Motor neuron (in vitro differentiated cells): ENCODE measurements at regions not wholly inside any gene's neighbourhood (a gene's known extent, or its start where the extent isn't known, plus 50 kb on each side); places are given as distances from the start of the nearest gene placed in this dataset.

ENCODE experiments used
- ATAC-seq, 8 experiments: fragments of 200-7000 bp; cut with Tn5 transposase; replicated peaks in 6 of 8; 2 replicates each; pipeline ENCODE4 v1.8.0; 2021; ENCODE audit warnings: mild to moderate bottlenecking in 8 of 8, moderate library complexity in 8 of 8
- H3K27ac ChIP-seq, 2 donors: fragments of 250-450 bp; sonication (Bioruptor Pico); 2 replicates each; pipeline ENCODE4 v1.9.0; 2021; ENCODE audit warnings: antibody characterized with exemption in 2 of 2, mild to moderate bottlenecking in 2 of 2, moderate library complexity in 1 of 2
- H3K4me1 ChIP-seq, 2 donors: fragments of 250-450 bp; sonication (Bioruptor Pico); replicated peaks in 1 of 2; 2 replicates each; pipeline ENCODE4 v1.6.1; 2021; ENCODE audit warnings: antibody characterized with exemption in 2 of 2, mild to moderate bottlenecking in 2 of 2, moderate library complexity in 1 of 2
- H3K4me3 ChIP-seq, 5 donors: fragments of 250-450 bp; sonication (Bioruptor Pico); 2 replicates each; pipeline ENCODE4 v1.9.0; 2021; ENCODE audit warnings: antibody characterized with exemption in 5 of 5, mild to moderate bottlenecking in 5 of 5, moderate library complexity in 4 of 5
- WGBS, 10 experiments: fragments of 450-650 bp; shearing (Covaris generic); methylation state at CpG; one replicate each; pipeline ENCODE4 v1.0.0; 2022; 5-methylcytosine and 5-hydroxymethylcytosine counted together
- in situ Hi-C, 9 experiments: fragments of 400-800 bp; cut with MboI; loops; one replicate each; pipeline ENCODE4 v1.15.0; 2021; ENCODE audit warnings: low sequenced_read_pairs in 9 of 9, low pct_unique_long_range_greater_than_20kb in 2 of 9; ENCODE audit not compliant: unreplicated experiment in 9 of 9

- in situ Hi-C loops: loop anchor here in 6 of 9 experiments (25.0 kb wide), 2 partner anchors 1075 to 1100 kb away; partner anchors contain the start of gene MARCKS (in 3 of the 6)
- no peak for ATAC-seq
- 66 to 100% (median 88%) methylated on average over 3 to 6 of the region's 6 CpGs for WGBS, 10 experiments
Observed at GRCh38 chr6:112787371-112787770, 440.2 kb downstream of the RFPL4B start.

GRCh38 chr6:112795316-112795715 is 448.2 kb downstream of the RFPL4B start:
- H3K27ac ChIP-seq: no peak overlapping the region
- no peak for ATAC-seq
- peaks cover 0 to 2% of the 10 kb centered on the region in 2 donors for H3K4me1 ChIP-seq
- 40 to 100% (median 86%) methylated on average over 1 of the region's 1 CpG; no CpG with 5 or more reads in 3 of the 10 experiments for WGBS, 10 experiments
- in situ Hi-C loops: loop anchor here in 6 of 9 experiments (25.0 kb wide), 2 partner anchors 1067 to 1092 kb away; partner anchors contain the start of gene MARCKS (in 3 of the 6)
- no peak overlapping the region for H3K4me3 ChIP-seq

More at GRCh38 chr6:112787371-112787770, 440.2 kb downstream of the RFPL4B start:
- Histone ChIP-seq H3K27ac (no peak overlapping the region), H3K4me1 (peaks cover 0 to 3% of the 10 kb centered on the region in 2 donors), H3K4me3 (no peak overlapping the region)

GRCh38 chr6:112796712-112797111 is 449.6 kb downstream of the RFPL4B start:
- no peak for ATAC-seq
- in situ Hi-C loops: loop anchor here in 6 of 9 experiments (25.0 kb wide), 2 partner anchors 1066 to 1091 kb away; partner anchors contain the start of gene MARCKS (in 3 of the 6)
- WGBS, 10 experiments: 67 to 100% (median 93%) methylated on average over 1 of the region's 1 CpG; no CpG with 5 or more reads in 2 of the 10 experiments

GRCh38 chr6:112799889-112800288 is 452.8 kb downstream of the RFPL4B start:
- Histone ChIP-seq H3K4me1 (peaks cover 0 to 2% of the 10 kb centered on the region in 2 donors), H3K27ac (no peak overlapping the region), H3K4me3 (no peak overlapping the region)
- no peak for ATAC-seq
- in situ Hi-C loops: loop anchor here in 6 of 9 experiments (25.0 kb wide), 2 partner anchors 1062 to 1087 kb away; partner anchors contain the start of gene MARCKS (in 3 of the 6)
- 30 to 78% (median 60%) methylated on average over 1 of the region's 1 CpG; no CpG with 5 or more reads in 1 of the 10 experiments for WGBS, 10 experiments

More at GRCh38 chr6:112796712-112797111, 449.6 kb downstream of the RFPL4B start:
- peaks cover 0 to 2% of the 10 kb centered on the region in 2 donors for H3K4me1 ChIP-seq
- no peak overlapping the region for H3K27ac ChIP-seq
- H3K4me3 ChIP-seq: no peak overlapping the region

GRCh38 chr6:112800439-112800838 is 453.3 kb downstream of the RFPL4B start:
- H3K4me1 ChIP-seq: peaks cover 0 to 2% of the 10 kb centered on the region in 2 donors
- no peak overlapping the region for H3K27ac ChIP-seq
- H3K4me3 ChIP-seq: no peak overlapping the region
- no peak for ATAC-seq
- in situ Hi-C loops: no loop called here
- 37 to 100% (median 87%) methylated on average over 1 of the region's 1 CpG for WGBS, 10 experiments

- H3K4me3 ChIP-seq: no peak overlapping the region
- in situ Hi-C loops: no loop called here
- 75 to 100% (median 92%) methylated on average over 1 of the region's 1 CpG; no CpG with 5 or more reads in 1 of the 10 experiments for WGBS, 10 experiments
Observed at GRCh38 chr6:112800916-112801315, 453.8 kb downstream of the RFPL4B start.

GRCh38 chr6:112801468-112802080 is 454.4 kb downstream of the RFPL4B start:
- WGBS, 10 experiments: 48 to 100% (median 80%) methylated on average over 1 to 3 of the region's 3 CpGs; no CpG with 5 or more reads in 1 of the 10 experiments
- peaks cover 0 to 2% of the 10 kb centered on the region in 2 donors for H3K4me1 ChIP-seq
- no peak overlapping the region for H3K4me3 ChIP-seq
- no peak overlapping the region for H3K27ac ChIP-seq
- in situ Hi-C loops: no loop called here
- no peak for ATAC-seq

More at GRCh38 chr6:112800916-112801315, 453.8 kb downstream of the RFPL4B start:
- no peak overlapping the region for H3K27ac ChIP-seq
- peaks cover 0 to 2% of the 10 kb centered on the region in 2 donors for H3K4me1 ChIP-seq
- no peak for ATAC-seq

- no peak overlapping the region for H3K4me3 ChIP-seq
- no peak overlapping the region for H3K27ac ChIP-seq
- 15 to 100% (median 88%) methylated on average over 1 of the region's 1 CpG; no CpG with 5 or more reads in 1 of the 10 experiments for WGBS, 10 experiments
- in situ Hi-C loops: no loop called here
- peak in 2 of 8 experiments; percentile 29 to 31 for ATAC-seq
- H3K4me1 ChIP-seq: peaks cover 0 to 2% of the 10 kb centered on the region in 2 donors
Observed at GRCh38 chr6:112802144-112802543, 455.0 kb downstream of the RFPL4B start.

GRCh38 chr6:112804638-112805330 is 457.7 kb downstream of the RFPL4B start:
- in situ Hi-C loops: no loop called here
- no peak overlapping the region for H3K27ac ChIP-seq
- WGBS, 10 experiments: 89 to 100% (median 95%) methylated on average over 2 to 6 of the region's 6 CpGs

GRCh38 chr6:112806163-112806865 is 459.2 kb downstream of the RFPL4B start:
- Histone ChIP-seq H3K4me3 (no peak overlapping the region), H3K4me1 (no peaks in the 10 kb centered on the region), H3K27ac (no peak overlapping the region)
- ATAC-seq: no peak
- WGBS, 10 experiments: 64 to 100% (median 93%) methylated on average over 2 to 4 of the region's 4 CpGs
- in situ Hi-C loops: no loop called here

More at GRCh38 chr6:112804638-112805330, 457.7 kb downstream of the RFPL4B start:
- Histone ChIP-seq H3K4me3 (no peak overlapping the region), H3K4me1 (no peaks in the 10 kb centered on the region)
- ATAC-seq: no peak

- no peak overlapping the region for H3K4me3 ChIP-seq
- H3K4me1 ChIP-seq: no peaks in the 10 kb centered on the region
- WGBS, 10 experiments: 30 to 100% (median 82%) methylated on average over 1 of the region's 1 CpG; no CpG with 5 or more reads in 2 of the 10 experiments
- H3K27ac ChIP-seq: no peak overlapping the region
- no peak for ATAC-seq
- in situ Hi-C loops: no loop called here
Observed at GRCh38 chr6:112821476-112821875, 474.3 kb downstream of the RFPL4B start.

- H3K4me3 ChIP-seq: no peak overlapping the region
- WGBS, 10 experiments: 44 to 100% (median 91%) methylated on average over 1 to 2 of the region's 2 CpGs; no CpG with 5 or more reads in 2 of the 10 experiments
- ATAC-seq: no peak
- in situ Hi-C loops: no loop called here
- H3K27ac ChIP-seq: no peak overlapping the region
- H3K4me1 ChIP-seq: no peaks in the 10 kb centered on the region
Observed at GRCh38 chr6:112822769-112823168, 475.6 kb downstream of the RFPL4B start.
